ENCODE measurements at regions not wholly inside any gene's neighbourhood (a gene's known extent, or its start where the extent isn't known, plus 50 kb on each side); places are given as distances from the start of the nearest gene placed in this dataset.

DNA sequence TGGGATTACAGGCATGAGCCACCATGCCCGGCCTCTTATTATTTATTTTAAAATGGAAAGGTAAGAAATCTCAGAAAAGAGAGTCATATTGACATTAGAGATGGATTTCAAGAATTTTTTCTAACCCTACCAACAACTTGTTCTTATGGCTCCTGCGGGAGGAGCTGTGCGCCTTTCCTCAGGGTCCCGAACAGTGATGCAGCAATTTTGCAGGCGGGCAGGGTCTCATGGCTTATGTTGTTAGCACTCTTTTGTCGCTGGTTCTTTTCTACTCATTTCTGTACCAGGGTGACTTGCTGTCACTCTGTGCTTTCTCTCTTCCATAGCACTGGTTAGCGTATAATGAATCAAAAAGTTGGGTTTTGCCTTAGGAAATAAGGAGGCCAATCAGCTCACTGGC is 148.8 kb upstream of the DLGAP1 start:
- H3K4me1 Mint-ChIP-seq = no peaks in the 10 kb centered on the region
- H4K20me1 ChIP-seq (ENCODE audit: insufficient read depth, low read length) = no peaks in the 10 kb centered on the region
- no peak overlapping the region for H3K4me3 ChIP-seq (replicated peaks in 1 of 3; ENCODE audit: low read depth in 2 of 3, low read length in 3 of 3)
- H3K9me3 Mint-ChIP-seq = peaks cover 0 to 2% (median 0%) of the 10 kb centered on the region in 7 donors
- no peaks in the 10 kb centered on the region for H3K4me1 ChIP-seq (ENCODE audit: control insufficient read depth in 1 of 2, insufficient read depth in 2 of 2, low read length in 2 of 2)
- intact Hi-C loops (cut with micrococcal nuclease) = no loop called here
- H3K27me3 ChIP-seq (ENCODE audit: control insufficient read depth in 2 of 2, insufficient read depth in 2 of 2, low read length in 2 of 2) = no peaks in the 10 kb centered on the region
- H3K27me3 Mint-ChIP-seq (ENCODE audit: low read depth in 3 of 3) = no peaks in the 10 kb centered on the region
- no peak overlapping the region for H2AFZ ChIP-seq (ENCODE audit: insufficient read depth, low read depth, low read length, poor library complexity, severe bottlenecking)
- H3K36me3 ChIP-seq (replicated peaks in 1 of 2; ENCODE audit: control insufficient read depth in 1 of 2, insufficient read depth in 2 of 2, low read length in 2 of 2) = no peaks in the 10 kb centered on the region
- H3K27ac Mint-ChIP-seq = no peak overlapping the region
- TF ChIP-seq, protein P1, sequence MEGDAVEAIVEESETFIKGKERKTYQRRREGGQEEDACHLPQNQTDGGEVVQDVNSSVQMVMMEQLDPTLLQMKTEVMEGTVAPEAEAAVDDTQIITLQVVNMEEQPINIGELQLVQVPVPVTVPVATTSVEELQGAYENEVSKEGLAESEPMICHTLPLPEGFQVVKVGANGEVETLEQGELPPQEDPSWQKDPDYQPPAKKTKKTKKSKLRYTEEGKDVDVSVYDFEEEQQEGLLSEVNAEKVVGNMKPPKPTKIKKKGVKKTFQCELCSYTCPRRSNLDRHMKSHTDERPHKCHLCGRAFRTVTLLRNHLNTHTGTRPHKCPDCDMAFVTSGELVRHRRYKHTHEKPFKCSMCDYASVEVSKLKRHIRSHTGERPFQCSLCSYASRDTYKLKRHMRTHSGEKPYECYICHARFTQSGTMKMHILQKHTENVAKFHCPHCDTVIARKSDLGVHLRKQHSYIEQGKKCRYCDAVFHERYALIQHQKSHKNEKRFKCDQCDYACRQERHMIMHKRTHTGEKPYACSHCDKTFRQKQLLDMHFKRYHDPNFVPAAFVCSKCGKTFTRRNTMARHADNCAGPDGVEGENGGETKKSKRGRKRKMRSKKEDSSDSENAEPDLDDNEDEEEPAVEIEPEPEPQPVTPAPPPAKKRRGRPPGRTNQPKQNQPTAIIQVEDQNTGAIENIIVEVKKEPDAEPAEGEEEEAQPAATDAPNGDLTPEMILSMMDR (IDR thresholded peaks at IDR 0.05) = no peak
- no peak overlapping the region for H3K27ac ChIP-seq (ENCODE audit: low read depth in 1 of 2, low read length in 2 of 2)
- no peak overlapping the region for H3K4me2 ChIP-seq (replicated peaks; ENCODE audit: extremely low read depth, low read length, poor library complexity, severe bottlenecking)
- no peaks in the 10 kb centered on the region for H3K79me2 ChIP-seq (ENCODE audit: insufficient read depth, low read length)
- DNase-seq = no peak
- H3K36me3 Mint-ChIP-seq = no peaks in the 10 kb centered on the region
- H3K4me3 Mint-ChIP-seq = no peak overlapping the region
- no peaks in the 10 kb centered on the region for H3K9me3 ChIP-seq (replicated peaks in 1 of 2; ENCODE audit: control insufficient read depth in 1 of 2, insufficient read depth in 1 of 2, low read length in 2 of 2)
- H3K9ac ChIP-seq (ENCODE audit: insufficient read depth, low read length, poor library complexity, severe bottlenecking) = no peak overlapping the region
- WGBS (ENCODE audit: insufficient coverage) = 87% methylated on average over 5 of the region's 7 CpGs

DNA sequence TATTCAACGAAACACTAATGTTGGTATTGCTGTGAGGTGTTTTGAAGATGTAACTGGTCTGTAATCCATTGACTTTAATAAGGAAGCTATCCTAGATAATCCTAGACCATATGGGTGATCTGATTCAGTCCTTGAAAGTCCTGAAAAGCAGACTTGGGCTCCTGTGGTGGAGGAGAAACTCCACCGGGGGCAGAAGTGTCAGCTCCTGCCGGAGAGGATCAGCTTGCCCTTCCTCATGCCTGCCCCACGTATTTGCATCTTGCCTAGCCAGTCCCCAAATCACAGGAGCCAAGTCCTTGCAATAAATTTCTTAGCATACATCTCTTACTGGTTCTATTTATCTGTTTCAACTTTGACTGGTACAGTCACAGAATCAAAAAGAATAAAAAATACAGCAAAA is 144.2 kb upstream of the DLGAP1 start:
- H3K4me2 ChIP-seq (replicated peaks; ENCODE audit: extremely low read depth, low read length, poor library complexity, severe bottlenecking) = no peak overlapping the region
- H3K36me3 ChIP-seq (replicated peaks in 1 of 2; ENCODE audit: control insufficient read depth in 1 of 2, insufficient read depth in 2 of 2, low read length in 2 of 2) = no peaks in the 10 kb centered on the region
- H2AFZ ChIP-seq (ENCODE audit: insufficient read depth, low read depth, low read length, poor library complexity, severe bottlenecking) = no peak overlapping the region
- Mint-ChIP-seq H3K27me3 (ENCODE audit: low read depth in 3 of 3) (no peaks in the 10 kb centered on the region), H3K9me3 (peaks cover 0 to 5% (median 2%) of the 10 kb centered on the region in 7 donors), H3K4me1 (no peaks in the 10 kb centered on the region), H3K4me3 (no peak overlapping the region), H3K27ac (no peak overlapping the region), H3K36me3 (no peaks in the 10 kb centered on the region)
- no peaks in the 10 kb centered on the region for H3K4me1 ChIP-seq (ENCODE audit: control insufficient read depth in 1 of 2, insufficient read depth in 2 of 2, low read length in 2 of 2)
- 73% methylated on average over 2 of the region's 4 CpGs for WGBS (ENCODE audit: insufficient coverage)
- no peaks in the 10 kb centered on the region for H3K79me2 ChIP-seq (ENCODE audit: insufficient read depth, low read length)
- intact Hi-C loops (cut with micrococcal nuclease) = no loop called here
- TF ChIP-seq, protein P1 (IDR thresholded peaks at IDR 0.05) = no peak
- H3K9me3 ChIP-seq (replicated peaks in 1 of 2; ENCODE audit: control insufficient read depth in 1 of 2, insufficient read depth in 1 of 2, low read length in 2 of 2) = peaks cover 5 to 7% of the 10 kb centered on the region in 2 donors
- H4K20me1 ChIP-seq (ENCODE audit: insufficient read depth, low read length) = no peaks in the 10 kb centered on the region
- H3K27me3 ChIP-seq (ENCODE audit: control insufficient read depth in 2 of 2, insufficient read depth in 2 of 2, low read length in 2 of 2) = no peaks in the 10 kb centered on the region
- H3K9ac ChIP-seq (ENCODE audit: insufficient read depth, low read length, poor library complexity, severe bottlenecking) = no peak overlapping the region
- no peak overlapping the region for H3K4me3 ChIP-seq (replicated peaks in 1 of 3; ENCODE audit: low read depth in 2 of 3, low read length in 3 of 3)
- no peak overlapping the region for H3K27ac ChIP-seq (ENCODE audit: low read depth in 1 of 2, low read length in 2 of 2)
- DNase-seq = no peak
